GM13976 (cell line): ENCODE measurements at regions not wholly inside any gene's neighbourhood (a gene's known extent, or its start where the extent isn't known, plus 50 kb on each side); places are given as distances from the start of the nearest gene placed in this dataset.
"Not testable (repeated sequence)": the region's sequence is repeated elsewhere in the genome, so short reads cannot be mapped to it uniquely, and the experiment has no call there.

Source experiments
- DNase-seq: peaks from one replicate; pipeline ENCODE4 v3.0.0; 2012; ENCODE audit warnings: low spot score
- CTCF ChIP-seq: IDR thresholded peaks from 2 replicates; pipeline ENCODE4 v1.5.1; 2012; ENCODE audit warnings: borderline replicate concordance, mild to moderate bottlenecking; ENCODE audit not compliant: insufficient read depth; ENCODE audit errors: extremely low read depth, missing control alignments, control extremely low read depth
- in situ Hi-C: fragments of 300-500 bp; cut with MboI; formaldehyde crosslinking; loops from one replicate; pipeline ENCODE4 v1.12.0; 2022; ENCODE audit warnings: low sequenced_read_pairs, mixed read lengths, inconsistent platforms; ENCODE audit not compliant: unreplicated experiment

DNA sequence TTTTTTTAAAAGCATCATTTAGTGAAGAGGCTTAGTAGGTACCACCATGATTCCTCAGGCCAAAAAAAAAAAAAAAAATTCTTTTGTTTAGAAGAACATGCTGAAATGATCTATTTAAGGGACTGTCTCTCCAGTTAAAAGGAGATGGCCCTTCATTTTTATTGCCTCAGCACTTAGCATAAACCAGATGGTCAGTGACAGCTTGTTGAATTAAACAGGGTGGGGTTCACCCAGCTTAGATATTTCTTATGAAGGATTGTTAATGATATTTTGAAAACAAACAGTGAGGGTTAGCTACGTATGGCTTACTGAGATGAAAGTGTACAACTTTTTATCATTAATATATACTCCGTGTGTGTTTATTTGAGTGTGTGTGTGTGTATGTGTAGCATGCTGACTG, 203.7 kb downstream of the FAM181B start:
- no peak for DNase-seq
- TF ChIP-seq CTCF: no peak
- in situ Hi-C loops: no loop called here

DNA sequence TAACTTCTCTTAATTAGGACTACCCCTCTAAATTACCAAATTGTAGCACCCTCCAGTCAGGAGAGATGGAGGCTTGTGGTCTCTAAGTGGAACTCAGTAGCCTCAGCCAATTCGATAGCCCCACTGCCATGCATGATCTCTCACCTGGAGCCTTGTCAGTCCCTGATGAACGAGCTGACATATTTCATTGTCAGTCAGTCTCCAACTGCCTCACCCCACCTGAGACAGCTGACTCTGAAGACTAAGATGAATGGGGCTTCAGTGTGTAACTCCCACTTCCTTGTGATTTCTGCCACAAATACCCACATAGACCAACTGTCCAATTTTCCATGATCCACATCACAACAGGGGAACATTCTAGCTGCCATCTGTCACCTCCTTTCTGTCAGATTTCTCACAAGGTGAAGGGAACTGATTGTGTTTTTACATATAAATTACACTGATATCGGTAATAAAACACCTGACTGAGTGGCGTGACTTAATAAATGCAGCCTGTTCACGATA, 206.5 kb downstream of the FAM181B start:
- no peak for DNase-seq
- TF ChIP-seq CTCF: no peak
- in situ Hi-C loops: no loop called here

DNA sequence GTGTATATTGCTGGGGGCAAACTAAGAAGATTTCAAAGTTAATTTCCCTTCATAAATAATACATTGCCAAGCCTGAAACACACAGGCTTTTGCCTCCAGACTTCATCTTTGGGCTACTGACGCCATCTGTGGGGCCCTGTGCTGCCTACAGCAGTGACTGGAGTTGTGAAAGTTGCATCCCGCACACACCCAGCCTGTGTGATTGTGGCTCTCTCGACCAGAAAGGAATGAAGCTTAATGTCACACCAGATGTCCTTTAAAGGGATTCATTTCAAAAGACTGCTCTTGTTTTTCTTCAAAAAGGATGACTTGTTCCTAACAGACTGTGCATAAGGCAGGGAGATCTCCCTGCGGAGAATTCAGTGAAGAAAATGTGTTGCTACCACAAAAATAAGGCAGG, 210.5 kb downstream of the FAM181B start:
- no peak for TF ChIP-seq CTCF
- in situ Hi-C loops: no loop called here
- no peak for DNase-seq

GRCh38 chr11:82521427-82521826, 212.2 kb downstream of the FAM181B start:
- no peak for DNase-seq
- no peak for TF ChIP-seq CTCF
- in situ Hi-C loops: no loop called here

- no peak for TF ChIP-seq CTCF
- in situ Hi-C loops: no loop called here
- no peak for DNase-seq
Observed at GRCh38 chr11:82507288-82507687, 226.4 kb downstream of the FAM181B start.

DNA sequence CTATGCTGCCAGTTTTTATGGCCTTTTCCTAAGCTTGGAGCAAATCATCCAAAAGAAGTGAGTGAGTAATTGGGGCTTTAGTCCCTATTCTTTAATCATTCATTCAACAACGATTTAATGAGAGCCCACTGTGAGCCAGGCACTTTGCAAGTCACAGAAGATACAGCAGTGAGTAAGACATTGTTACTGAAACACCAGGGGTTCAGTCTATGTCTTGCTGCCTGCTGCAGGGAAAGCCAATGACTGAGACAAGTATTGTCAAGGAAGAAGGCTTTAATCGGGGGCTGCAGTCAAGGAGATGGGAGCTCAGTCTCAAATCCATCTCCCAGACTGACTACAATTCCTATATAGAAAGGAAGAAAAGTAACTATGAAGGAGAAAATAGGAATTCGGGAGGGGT, 228.3 kb downstream of the FAM181B start:
- in situ Hi-C loops: no loop called here
- DNase-seq: no peak
- no peak for TF ChIP-seq CTCF

DNA sequence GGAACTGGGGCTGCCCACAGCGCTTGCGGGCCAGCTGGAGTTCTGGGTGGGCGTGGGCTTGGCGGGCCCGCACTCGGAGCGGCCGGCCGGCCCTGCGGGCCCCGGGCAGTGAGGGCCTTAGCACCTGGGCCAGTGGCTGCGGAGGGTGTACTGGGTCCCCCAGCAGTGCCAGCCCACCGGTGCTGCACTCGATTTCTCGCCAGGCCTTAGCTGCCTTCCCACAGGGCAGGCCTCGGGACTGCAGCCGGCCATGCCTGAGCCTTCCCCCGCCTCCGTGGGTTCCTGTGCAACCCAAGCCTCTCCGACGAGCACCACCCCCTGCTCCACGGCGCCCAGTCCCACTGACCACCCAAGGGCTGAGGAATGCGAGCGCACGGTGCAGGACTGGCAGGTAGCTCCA, 232.5 kb downstream of the FAM181B start:
- in situ Hi-C loops: not testable (repeated sequence)

More for the DNA sequence above, 232.5 kb downstream of the FAM181B start:
- not testable (repeated sequence) for DNase-seq
